Upper lobe of left lung (tissue), 6 donors: ENCODE measurements at regions not wholly inside any gene's neighbourhood (a gene's known extent, or its start where the extent isn't known, plus 50 kb on each side); places are given as distances from the start of the nearest gene placed in this dataset.
A peak's percentile ranks its signal among the peaks of the same experiment; 100 is the strongest.

ENCODE experiments used
- ATAC-seq, 2 donors: fragments of 200-7000 bp; cut with Tn5 transposase; one replicate each; pipeline ENCODE4 v1.9.1; 2022; ENCODE audit warnings: mild to moderate bottlenecking in 2 of 2, moderate library complexity in 2 of 2; ENCODE audit not compliant: low FRiP score in 2 of 2
- DNase-seq, 2 donors: peaks; one replicate each; pipeline ENCODE4 v3.0.0-alpha.2; 2019 to 2020
- H3K27ac ChIP-seq, 4 donors: fragments of 200-600 bp; sonication (generic); one replicate each; pipeline ENCODE4 v1.5.1; 2016 to 2019
- H3K27me3 ChIP-seq, 4 donors: fragments of 200-600 bp; sonication (generic); one replicate each; pipeline ENCODE4 v1.5.1; 2017 to 2019
- H3K36me3 ChIP-seq, 4 donors: fragments of 200-600 bp; sonication (generic); one replicate each; pipeline ENCODE4 v1.5.1; 2016 to 2019
- H3K4me1 ChIP-seq, 4 donors: fragments of 200-600 bp; sonication (generic); one replicate each; pipeline ENCODE4 v1.5.1; 2018 to 2019
- H3K4me3 ChIP-seq, 4 donors: fragments of 200-600 bp; sonication (generic); one replicate each; pipeline ENCODE4 v1.5.1; 2017 to 2019; ENCODE audit warnings: mild to moderate bottlenecking in 2 of 4, moderate library complexity in 1 of 4
- H3K9me3 ChIP-seq, 4 donors: fragments of 200-600 bp; sonication (generic); one replicate each; pipeline ENCODE4 v1.5.1; 2018 to 2019
- CTCF ChIP-seq, 6 experiments: fragments of 450-650 bp in 4 of 6; fragments of 200-600 bp in 2 of 6; sonication (generic) in 2 of 6; IDR thresholded peaks; one replicate each; pipeline ENCODE4 v1.5.1; 2016 to 2019; ENCODE audit warnings: antibody characterized with exemption in 6 of 6
- EP300 ChIP-seq, 4 donors: sonication (generic); formaldehyde crosslinking; IDR thresholded peaks; one replicate each; pipeline ENCODE4 v1.5.1; 2017; ENCODE audit warnings: antibody characterized with exemption in 4 of 4, control low read depth in 2 of 4
- POLR2A ChIP-seq, 4 donors: fragments of 450-650 bp; IDR thresholded peaks; one replicate each; pipeline ENCODE4 v1.5.1; 2016 to 2017; ENCODE audit warnings: antibody characterized with exemption in 4 of 4, mild to moderate bottlenecking in 2 of 4
- POLR2AphosphoS5 ChIP-seq, 2 donors: sonication (generic); formaldehyde crosslinking; IDR thresholded peaks; one replicate each; pipeline ENCODE4 v1.5.1; 2017; ENCODE audit warnings: antibody characterized with exemption in 2 of 2
- whole genome bisulfite sequencing, 2 donors: methylation state at CpG; one replicate each; pipeline ENCODE4 v1.1.5; 2017 to 2018; 5-methylcytosine and 5-hydroxymethylcytosine counted together
- donor health status: DM: no; HTN: no; CAD: no; lungs with moderate emphysema.
- donor health status: DM: no; HTN: yes; CAD: no; lungs with severe emphysema.

GRCh38 chr14:54285030-54285429 lies 111.8 kb upstream of the CDKN3 start:
- 88 to 92% methylated on average over 6 of the region's 6 CpGs for WGBS, 2 donors

GRCh38 chr14:54291491-54292191 lies 105.2 kb upstream of the CDKN3 start:
- 30 to 32% methylated on average over 10 to 11 of the region's 11 CpGs for WGBS, 2 donors
- ATAC-seq: no peak
- TF ChIP-seq EP300 (IDR thresholded peaks at IDR 0.05) (no peak), CTCF (IDR thresholded peaks at IDR 0.05) (no peak), POLR2A (IDR thresholded peaks at IDR 0.05) (no peak), POLR2AphosphoS5 (IDR thresholded peaks at IDR 0.05) (no peak)

More at GRCh38 chr14:54285030-54285429, 111.8 kb upstream of the CDKN3 start:
- Histone ChIP-seq H3K4me1 (no peaks in the 10 kb centered on the region), H3K27me3 (no peaks in the 10 kb centered on the region), H3K36me3 (no peaks in the 10 kb centered on the region), H3K4me3 (no peak overlapping the region), H3K27ac (no peak overlapping the region), H3K9me3 (no peaks in the 10 kb centered on the region)
- TF ChIP-seq POLR2AphosphoS5 (IDR thresholded peaks at IDR 0.05) (no peak), POLR2A (IDR thresholded peaks at IDR 0.05) (no peak), EP300 (IDR thresholded peaks at IDR 0.05) (no peak), CTCF (IDR thresholded peaks at IDR 0.05) (no peak)
- ATAC-seq: no peak
- no peak for DNase-seq

GRCh38 chr14:54294802-54295201 lies 102.0 kb upstream of the CDKN3 start:
- Histone ChIP-seq H3K27ac (no peak overlapping the region), H3K9me3 (no peaks in the 10 kb centered on the region), H3K4me1 (peaks cover 0 to 3% (median 0%) of the 10 kb centered on the region in 4 donors), H3K4me3 (no peak overlapping the region), H3K27me3 (no peaks in the 10 kb centered on the region), H3K36me3 (no peaks in the 10 kb centered on the region)
- TF ChIP-seq CTCF (IDR thresholded peaks at IDR 0.05) (no peak), EP300 (IDR thresholded peaks at IDR 0.05) (no peak), POLR2AphosphoS5 (IDR thresholded peaks at IDR 0.05) (no peak), POLR2A (IDR thresholded peaks at IDR 0.05) (no peak)
- WGBS, 2 donors: 91 to 94% methylated on average over 3 of the region's 3 CpGs
- DNase-seq (no peak), ATAC-seq (no peak)

More at GRCh38 chr14:54291491-54292191, 105.2 kb upstream of the CDKN3 start:
- Histone ChIP-seq H3K36me3 (no peaks in the 10 kb centered on the region), H3K27ac (no peak overlapping the region), H3K27me3 (no peaks in the 10 kb centered on the region), H3K4me1 (peaks cover 0 to 3% (median 0%) of the 10 kb centered on the region in 4 donors), H3K9me3 (no peaks in the 10 kb centered on the region), H3K4me3 (no peak overlapping the region)
- DNase-seq: peak in 1 of 2 donors; percentile 25

GRCh38 chr14:54299410-54300363 lies 97.1 kb upstream of the CDKN3 start:
- ATAC-seq (peak in 1 of 2 donors; percentile 76), DNase-seq (no peak)
- Histone ChIP-seq H3K4me1 (no peaks in the 10 kb centered on the region), H3K9me3 (no peaks in the 10 kb centered on the region), H3K4me3 (no peak overlapping the region), H3K27me3 (no peaks in the 10 kb centered on the region), H3K36me3 (no peaks in the 10 kb centered on the region), H3K27ac (no peak overlapping the region)
- WGBS, 2 donors: 60 to 62% methylated on average over 16 of the region's 16 CpGs
- no peak for TF ChIP-seq POLR2A (IDR thresholded peaks at IDR 0.05)
- no peak for TF ChIP-seq CTCF (IDR thresholded peaks at IDR 0.05)
- TF ChIP-seq POLR2AphosphoS5 (IDR thresholded peaks at IDR 0.05): no peak
- no peak for TF ChIP-seq EP300 (IDR thresholded peaks at IDR 0.05)
